ENCODE measurements at regions not wholly inside any gene's neighbourhood (a gene's known extent, or its start where the extent isn't known, plus 50 kb on each side); places are given as distances from the start of the nearest gene placed in this dataset.

DNA sequence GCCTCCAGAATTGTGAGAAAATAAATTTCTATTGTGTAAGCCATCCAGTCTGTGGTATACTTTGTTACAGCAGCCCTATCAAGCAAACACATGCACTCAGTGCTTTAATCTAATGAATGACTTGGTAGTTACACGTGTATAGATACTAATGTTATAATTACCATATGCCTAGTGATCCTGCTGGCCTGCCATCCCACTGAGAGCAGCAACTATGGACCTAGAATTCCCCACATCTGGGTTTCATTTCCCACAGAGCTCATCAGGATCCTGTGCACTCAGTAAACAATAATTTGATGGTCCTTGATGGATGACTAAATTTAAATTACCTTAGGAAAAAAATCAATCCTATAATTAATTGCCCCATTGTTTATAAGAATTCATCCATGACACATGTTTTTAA is 86.5 kb upstream of the RGS1 start:
- no peaks in the 10 kb centered on the region for H3K27me3 ChIP-seq
- no peak overlapping the region for H3K4me3 ChIP-seq (replicated peaks in 1 of 3)
- WGBS, 2 donors = 44 to 75% methylated on average over 1 of the region's 1 CpG
- DNase-seq = no peak
- no peaks in the 10 kb centered on the region for H3K36me3 ChIP-seq
- no peak overlapping the region for H3K27ac ChIP-seq
- H3K9me3 ChIP-seq = no peaks in the 10 kb centered on the region
- TF ChIP-seq CTCF (IDR thresholded peaks at IDR 0.05) (no peak), POLR2A (IDR thresholded peaks at IDR 0.05) (no peak)
- H3K4me1 ChIP-seq = peaks cover 6 to 7% of the 10 kb centered on the region in 2 donors
- intact Hi-C loops (cut with DNase I) = no loop called here

DNA sequence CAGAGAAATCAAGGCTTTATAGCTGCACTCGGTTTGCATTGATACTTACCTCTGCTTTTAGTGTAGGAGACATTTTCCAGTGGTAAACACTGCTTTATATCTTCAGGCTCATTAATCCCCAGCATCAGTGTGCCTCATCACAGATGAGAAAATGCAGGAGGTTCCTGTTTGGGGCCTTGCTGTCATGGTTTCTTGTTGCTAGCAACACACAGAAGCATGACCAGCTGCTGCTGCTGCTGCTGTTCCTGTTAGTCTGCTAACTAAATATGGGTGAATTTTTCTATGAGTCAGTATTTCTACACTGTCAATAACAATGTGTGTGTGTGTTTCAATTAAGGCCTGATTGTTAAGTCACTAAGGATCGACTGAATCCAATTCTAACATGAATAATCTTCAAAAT is 85.8 kb upstream of the RGS1 start:
- intact Hi-C loops (cut with DNase I) = no loop called here
- Histone ChIP-seq H3K27ac (no peak overlapping the region), H3K9me3 (no peaks in the 10 kb centered on the region), H3K4me3 (replicated peaks in 1 of 3) (no peak overlapping the region), H3K36me3 (no peaks in the 10 kb centered on the region), H3K4me1 (peaks cover 6 to 7% of the 10 kb centered on the region in 2 donors), H3K27me3 (no peaks in the 10 kb centered on the region)
- 70 to 71% methylated on average over 2 of the region's 2 CpGs for WGBS, 2 donors
- DNase-seq = peak; percentile 9 to 22
- TF ChIP-seq POLR2A (IDR thresholded peaks at IDR 0.05) = no peak
- no peak for TF ChIP-seq CTCF (IDR thresholded peaks at IDR 0.05)

DNA sequence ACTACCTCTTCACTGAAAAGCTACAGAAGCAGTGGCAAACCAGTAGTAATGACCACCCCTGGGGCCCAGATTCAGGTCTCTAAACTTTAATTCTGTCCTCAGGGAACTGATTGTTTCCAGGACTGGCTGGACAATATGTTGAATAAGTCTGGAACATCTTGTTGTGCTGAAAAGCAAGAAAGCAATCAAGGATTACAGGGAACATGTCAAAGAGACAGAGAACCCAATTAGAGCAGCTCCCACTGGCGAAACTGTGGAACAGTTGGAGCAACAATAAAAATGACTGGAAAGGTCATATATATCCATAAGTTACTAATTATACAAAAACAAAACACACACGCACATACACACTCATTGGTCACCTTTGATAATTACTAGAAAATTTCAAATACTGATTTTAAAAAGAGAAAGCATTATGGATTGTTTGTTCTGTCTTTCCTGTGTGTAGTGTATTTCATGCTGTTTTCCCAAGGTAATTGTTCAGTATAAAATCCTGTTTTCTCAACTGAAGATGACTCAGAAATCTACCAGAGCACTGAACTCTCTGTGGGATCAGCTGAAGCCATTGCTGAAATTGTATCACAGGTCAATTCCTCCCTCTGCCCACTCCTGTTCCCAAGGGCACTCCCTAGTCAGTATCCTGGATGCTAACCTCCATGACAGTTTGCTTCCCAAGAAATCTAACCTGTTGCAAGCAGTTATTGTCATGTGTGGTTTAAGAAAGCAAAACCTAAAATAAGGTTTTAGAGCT is 83.6 kb upstream of the RGS1 start:
- WGBS, 2 donors = 92% methylated on average over 2 of the region's 2 CpGs
- intact Hi-C loops (cut with DNase I) = no loop called here
- Histone ChIP-seq H3K4me3 (replicated peaks in 1 of 3) (no peak overlapping the region), H3K27me3 (no peaks in the 10 kb centered on the region), H3K9me3 (no peaks in the 10 kb centered on the region), H3K27ac (no peak overlapping the region), H3K4me1 (no peaks in the 10 kb centered on the region), H3K36me3 (no peaks in the 10 kb centered on the region)
- DNase-seq = no peak
- TF ChIP-seq POLR2A (IDR thresholded peaks at IDR 0.05) (no peak), CTCF (IDR thresholded peaks at IDR 0.05) (no peak)

GRCh38 chr1:192493584-192493983 is 82.0 kb upstream of the RGS1 start:
- Histone ChIP-seq H3K27ac (no peak overlapping the region), H3K9me3 (no peaks in the 10 kb centered on the region), H3K27me3 (no peaks in the 10 kb centered on the region), H3K4me1 (no peaks in the 10 kb centered on the region), H3K36me3 (no peaks in the 10 kb centered on the region), H3K4me3 (replicated peaks in 1 of 3) (no peak overlapping the region)
- TF ChIP-seq POLR2A (IDR thresholded peaks at IDR 0.05) (no peak), CTCF (IDR thresholded peaks at IDR 0.05) (no peak)
- intact Hi-C loops (cut with DNase I) = no loop called here
- DNase-seq = no peak
- 93% methylated on average over 1 of the region's 1 CpG for WGBS, 2 donors

- DNase-seq = no peak
- Histone ChIP-seq H3K4me1 (no peaks in the 10 kb centered on the region), H3K4me3 (replicated peaks in 1 of 3) (no peak overlapping the region), H3K27ac (no peak overlapping the region), H3K27me3 (no peaks in the 10 kb centered on the region), H3K36me3 (no peaks in the 10 kb centered on the region), H3K9me3 (no peaks in the 10 kb centered on the region)
- intact Hi-C loops (cut with DNase I) = no loop called here
- 88 to 89% methylated on average over 3 of the region's 3 CpGs for WGBS, 2 donors
- TF ChIP-seq POLR2A (IDR thresholded peaks at IDR 0.05) (no peak), CTCF (IDR thresholded peaks at IDR 0.05) (no peak)
Measured at GRCh38 chr1:192496369-192497056, 79.1 kb upstream of the RGS1 start.
